Parathyroid adenoma (tissue), 2 donors: ENCODE measurements at regions not wholly inside any gene's neighbourhood (a gene's known extent, or its start where the extent isn't known, plus 50 kb on each side); places are given as distances from the start of the nearest gene placed in this dataset.

Experiments used
- H2AFZ ChIP-seq: fragments of 300-600 bp; sonication (generic); one replicate; pipeline ENCODE4 v1.7.0; 2017; ENCODE audit warnings: antibody characterized with exemption, mild to moderate bottlenecking
- H3K27ac ChIP-seq: fragments of 300-600 bp; sonication (generic); one replicate; pipeline ENCODE4 v1.7.0; 2017
- H3K27me3 ChIP-seq: fragments of 300-600 bp; sonication (generic); one replicate; pipeline ENCODE4 v1.7.0; 2017; ENCODE audit warnings: low read length; ENCODE audit not compliant: control insufficient read depth, insufficient read depth
- H3K36me3 ChIP-seq: fragments of 300-600 bp; sonication (generic); one replicate; pipeline ENCODE4 v1.7.0; 2017; ENCODE audit warnings: low read length; ENCODE audit not compliant: control insufficient read depth, insufficient read depth
- H3K4me1 ChIP-seq: fragments of 300-600 bp; sonication (generic); one replicate; pipeline ENCODE4 v1.7.0; 2017; ENCODE audit warnings: control low read depth
- H3K4me2 ChIP-seq: fragments of 300-600 bp; sonication (generic); one replicate; pipeline ENCODE4 v1.7.0; 2017; ENCODE audit warnings: low read length
- H3K4me3 ChIP-seq: fragments of 300-600 bp; sonication (generic); one replicate; pipeline ENCODE4 v1.7.0; 2017; ENCODE audit warnings: low read depth, low read length
- H3K79me2 ChIP-seq: fragments of 300-600 bp; sonication (generic); one replicate; pipeline ENCODE4 v1.7.0; 2017; ENCODE audit warnings: control low read depth
- H3K9ac ChIP-seq: fragments of 300-600 bp; sonication (generic); one replicate; pipeline ENCODE4 v1.7.0; 2017; ENCODE audit warnings: mild to moderate bottlenecking
- H3K9me3 ChIP-seq: fragments of 300-600 bp; sonication (generic); one replicate; pipeline ENCODE4 v1.7.0; 2017; ENCODE audit warnings: low read length; ENCODE audit not compliant: control insufficient read depth
- CTCF ChIP-seq: fragments of 300-600 bp; sonication (generic); IDR thresholded peaks from one replicate; pipeline ENCODE4 v1.7.0; 2017; ENCODE audit warnings: antibody characterized with exemption, mild to moderate bottlenecking
- donor health status: primary hyperparathyroidism.

- H3K4me2 ChIP-seq, result no peak overlapping the region
- no peak overlapping the region for H3K4me3 ChIP-seq
- no peaks in the 10 kb centered on the region for H3K36me3 ChIP-seq
- H3K4me1 ChIP-seq, result no peaks in the 10 kb centered on the region
- no peak overlapping the region for H3K9ac ChIP-seq
- H3K9me3 ChIP-seq, result no peaks in the 10 kb centered on the region
- H2AFZ ChIP-seq, result no peak overlapping the region
- no peak for TF ChIP-seq CTCF
- H3K27me3 ChIP-seq, result no peaks in the 10 kb centered on the region
- no peak overlapping the region for H3K27ac ChIP-seq
- H3K79me2 ChIP-seq, result no peaks in the 10 kb centered on the region
These were observed 106.7 kb downstream of the NXNL2 start for GRCh38 chr9:88641456-88642240.

- Histone ChIP-seq H2AFZ (no peak overlapping the region), H3K9ac (no peak overlapping the region), H3K79me2 (no peaks in the 10 kb centered on the region), H3K4me1 (no peaks in the 10 kb centered on the region), H3K36me3 (no peaks in the 10 kb centered on the region), H3K27me3 (no peaks in the 10 kb centered on the region), H3K4me2 (no peak overlapping the region), H3K9me3 (no peaks in the 10 kb centered on the region), H3K27ac (no peak overlapping the region), H3K4me3 (no peak overlapping the region)
- TF ChIP-seq CTCF, result no peak
These were observed 107.4 kb downstream of the NXNL2 start for GRCh38 chr9:88642336-88642735.

- H3K4me2 ChIP-seq, result no peak overlapping the region
- no peaks in the 10 kb centered on the region for H3K9me3 ChIP-seq
- no peaks in the 10 kb centered on the region for H3K27me3 ChIP-seq
- no peaks in the 10 kb centered on the region for H3K79me2 ChIP-seq
- H3K27ac ChIP-seq, result no peak overlapping the region
- no peak for TF ChIP-seq CTCF
- H3K9ac ChIP-seq, result no peak overlapping the region
- H3K4me1 ChIP-seq, result no peaks in the 10 kb centered on the region
- H3K4me3 ChIP-seq, result no peak overlapping the region
- no peaks in the 10 kb centered on the region for H3K36me3 ChIP-seq
- no peak overlapping the region for H2AFZ ChIP-seq
These were observed 109.0 kb downstream of the NXNL2 start for GRCh38 chr9:88643931-88644330.

GRCh38 chr9:88645172-88645878 lies 110.3 kb downstream of the NXNL2 start:
- Histone ChIP-seq H3K9ac (no peak overlapping the region), H3K27ac (no peak overlapping the region)

More at GRCh38 chr9:88645172-88645878, 110.3 kb downstream of the NXNL2 start:
- no peak overlapping the region for H3K4me3 ChIP-seq
- H3K9me3 ChIP-seq, result no peaks in the 10 kb centered on the region
- H3K27me3 ChIP-seq, result no peaks in the 10 kb centered on the region
- H3K36me3 ChIP-seq, result no peaks in the 10 kb centered on the region
- H3K4me2 ChIP-seq, result no peak overlapping the region
- TF ChIP-seq CTCF, result no peak
- H3K4me1 ChIP-seq, result no peaks in the 10 kb centered on the region
- H3K79me2 ChIP-seq, result no peaks in the 10 kb centered on the region
- no peak overlapping the region for H2AFZ ChIP-seq
